ENCODE measurements at regions not wholly inside any gene's neighbourhood (a gene's known extent, or its start where the extent isn't known, plus 50 kb on each side); places are given as distances from the start of the nearest gene placed in this dataset.

DNA sequence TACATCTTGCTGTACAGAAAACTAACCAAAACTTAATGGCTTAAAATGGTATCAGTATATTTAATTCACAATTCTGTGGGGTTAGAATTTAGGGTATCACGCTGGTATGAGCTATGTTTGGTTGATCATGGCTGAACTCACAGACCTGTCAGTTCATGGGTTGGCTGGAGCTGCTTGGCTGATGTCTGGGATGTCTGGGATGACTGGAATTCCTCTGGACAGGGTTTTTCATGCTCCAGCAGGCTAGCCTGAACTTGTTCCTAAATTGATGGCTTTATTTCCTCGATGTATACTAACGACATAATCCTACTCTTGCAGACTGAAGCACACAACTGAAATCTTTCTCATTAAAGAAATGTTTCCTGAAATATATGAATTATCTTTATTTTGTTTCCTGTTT is 338.9 kb upstream of the GBE1 start:
- Histone ChIP-seq H3K36me3 (ENCODE audit: insufficient read depth, low read depth, low read length) (no peaks in the 10 kb centered on the region), H3K9me3 (ENCODE audit: insufficient read depth, low read depth, low read length) (no peaks in the 10 kb centered on the region), H3K4me3 (ENCODE audit: low read length) (no peak overlapping the region), H3K27me3 (ENCODE audit: insufficient read depth, low read length) (no peaks in the 10 kb centered on the region), H3K27ac (ENCODE audit: low read length) (no peak overlapping the region), H3K4me1 (ENCODE audit: insufficient read depth, low read length) (no peaks in the 10 kb centered on the region; the same call in 1 of the 2 replicates), H3K9ac (ENCODE audit: low read depth, low read length) (no peak overlapping the region)

DNA sequence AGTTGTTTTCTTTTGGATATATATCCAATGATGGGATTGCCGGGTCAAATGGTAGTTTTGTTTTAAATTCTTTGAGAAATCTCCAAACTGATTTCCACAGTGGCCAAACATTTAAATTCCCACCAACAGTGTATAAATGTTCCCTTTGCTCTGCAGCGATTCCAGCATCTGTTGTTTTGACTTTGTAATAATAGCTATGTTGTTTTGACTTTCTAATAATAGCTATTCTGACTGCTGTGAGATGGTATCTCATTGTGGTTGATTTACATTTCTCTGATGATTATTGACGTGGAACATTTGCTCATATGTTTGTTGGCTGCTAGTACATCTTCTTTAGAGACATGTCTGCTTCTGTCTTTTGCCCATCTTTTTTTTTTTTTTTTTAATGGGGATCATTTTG is 332.2 kb upstream of the GBE1 start:
- H3K36me3 ChIP-seq (ENCODE audit: insufficient read depth, low read depth, low read length): no peaks in the 10 kb centered on the region
- no peak overlapping the region for H3K4me3 ChIP-seq (ENCODE audit: low read length)
- no peak overlapping the region for H3K27ac ChIP-seq (ENCODE audit: low read length)
- H3K9ac ChIP-seq (ENCODE audit: low read depth, low read length): no peak overlapping the region
- H3K9me3 ChIP-seq (ENCODE audit: insufficient read depth, low read depth, low read length): no peaks in the 10 kb centered on the region
- no peaks in the 10 kb centered on the region for H3K4me1 ChIP-seq (ENCODE audit: insufficient read depth, low read length)
- H3K27me3 ChIP-seq (ENCODE audit: insufficient read depth, low read length): no peaks in the 10 kb centered on the region

DNA sequence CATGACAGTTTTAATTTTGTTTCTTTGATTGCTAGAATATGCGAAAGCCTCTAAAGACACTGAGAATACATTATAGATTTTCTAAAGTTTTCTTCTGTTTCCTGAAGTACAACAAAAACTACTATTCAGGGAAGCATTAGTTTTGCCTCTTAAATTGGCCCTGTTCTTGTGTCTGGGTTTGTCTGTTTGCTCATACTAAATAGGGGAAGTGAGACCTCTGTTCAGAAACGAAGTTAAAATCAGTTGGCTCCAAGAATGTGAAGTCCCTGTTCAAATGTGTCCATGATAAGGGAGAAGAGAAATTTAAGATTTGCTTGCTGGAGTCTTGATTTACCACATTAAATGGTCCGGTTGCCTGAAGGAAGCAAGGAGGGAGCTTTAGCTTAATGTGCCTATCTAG is 327.3 kb upstream of the GBE1 start:
- peaks cover 27% of the 10 kb centered on the region for H3K4me1 ChIP-seq (ENCODE audit: insufficient read depth, low read length)
- H3K9me3 ChIP-seq (ENCODE audit: insufficient read depth, low read depth, low read length): no peaks in the 10 kb centered on the region
- no peak overlapping the region for H3K27ac ChIP-seq (ENCODE audit: low read length)
- H3K4me3 ChIP-seq (ENCODE audit: low read length): no peak overlapping the region
- H3K27me3 ChIP-seq (ENCODE audit: insufficient read depth, low read length): no peaks in the 10 kb centered on the region
- H3K9ac ChIP-seq (ENCODE audit: low read depth, low read length): no peak overlapping the region
- no peaks in the 10 kb centered on the region for H3K36me3 ChIP-seq (ENCODE audit: insufficient read depth, low read depth, low read length)

DNA sequence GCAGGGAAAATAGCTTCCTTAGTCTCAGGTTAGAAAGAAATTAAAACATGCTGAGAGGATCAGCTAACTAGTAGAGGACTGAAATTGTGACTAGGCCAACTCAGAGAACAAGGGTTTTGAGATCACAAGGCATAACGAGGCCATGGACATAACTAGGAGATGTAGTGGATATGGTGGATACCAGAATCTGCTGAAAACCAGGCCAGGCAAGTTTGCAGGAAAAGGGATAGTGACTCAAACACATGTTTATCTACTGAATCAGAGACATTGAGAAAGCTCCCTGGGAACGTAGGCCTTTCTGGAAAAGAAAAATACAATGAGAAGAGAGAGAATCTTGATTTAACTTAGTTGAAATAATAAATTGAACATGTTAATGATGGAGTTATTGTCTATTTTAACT is 326.5 kb upstream of the GBE1 start:
- H3K4me3 ChIP-seq (ENCODE audit: low read length): no peak overlapping the region
- no peak overlapping the region for H3K27ac ChIP-seq (ENCODE audit: low read length)
- peaks cover 27% of the 10 kb centered on the region for H3K4me1 ChIP-seq (ENCODE audit: insufficient read depth, low read length)
- H3K9ac ChIP-seq (ENCODE audit: low read depth, low read length): no peak overlapping the region
- no peaks in the 10 kb centered on the region for H3K27me3 ChIP-seq (ENCODE audit: insufficient read depth, low read length)
- no peaks in the 10 kb centered on the region for H3K9me3 ChIP-seq (ENCODE audit: insufficient read depth, low read depth, low read length)
- H3K36me3 ChIP-seq (ENCODE audit: insufficient read depth, low read depth, low read length): no peaks in the 10 kb centered on the region

DNA sequence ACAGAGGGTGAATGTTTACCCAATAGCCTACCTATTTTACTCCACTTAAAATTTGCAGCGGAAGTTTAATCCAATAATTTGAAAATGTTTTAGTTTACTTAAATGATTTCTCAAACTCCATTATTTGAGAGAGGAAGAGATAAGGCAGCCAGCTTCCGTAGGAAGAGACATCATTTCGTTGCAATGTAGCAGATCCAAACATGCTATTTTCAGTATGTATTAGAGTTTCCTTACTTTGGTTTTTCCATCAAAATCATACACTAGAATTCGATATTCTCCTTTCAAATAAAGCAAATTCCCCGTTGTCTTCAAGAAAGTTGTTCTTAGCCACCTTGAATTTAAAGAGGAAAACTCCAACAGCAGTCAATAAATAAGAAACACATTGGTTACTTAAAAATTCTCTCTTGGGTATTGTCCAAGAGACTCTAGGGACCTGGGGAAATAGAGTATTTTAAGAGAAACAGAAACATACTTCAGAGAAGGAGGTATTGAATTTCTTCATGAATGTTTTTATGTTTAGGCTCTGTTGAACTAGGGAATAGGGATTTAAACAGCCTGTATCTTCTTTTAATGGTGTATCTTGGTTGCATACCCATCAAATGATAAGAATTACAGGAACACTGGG is 324.5 kb upstream of the GBE1 start:
- H3K9ac ChIP-seq (ENCODE audit: low read depth, low read length): no peak overlapping the region
- H3K27ac ChIP-seq (ENCODE audit: low read length): no peak overlapping the region

DNA sequence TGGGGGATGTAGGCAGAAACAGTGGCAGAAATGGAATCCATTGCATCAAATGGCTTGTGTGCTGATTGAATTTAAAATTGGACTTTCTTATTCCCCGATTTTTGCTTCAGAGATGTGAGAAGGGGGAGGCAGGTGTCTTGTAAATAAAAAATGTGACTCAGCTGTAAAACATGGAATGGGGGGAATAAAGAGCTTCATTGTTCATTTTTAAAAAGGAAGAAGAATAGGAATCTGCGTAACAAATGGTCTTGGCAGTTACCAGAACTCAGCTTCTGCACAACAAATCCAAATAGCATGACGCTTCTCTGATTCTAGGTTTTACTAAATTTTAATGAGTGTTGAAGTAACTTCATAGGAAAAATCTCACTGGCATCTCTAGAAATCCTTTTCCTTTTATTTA is 323.9 kb upstream of the GBE1 start:
- Histone ChIP-seq H3K27ac (ENCODE audit: low read length) (no peak overlapping the region), H3K36me3 (ENCODE audit: insufficient read depth, low read depth, low read length) (no peaks in the 10 kb centered on the region), H3K27me3 (ENCODE audit: insufficient read depth, low read length) (no peaks in the 10 kb centered on the region), H3K9me3 (ENCODE audit: insufficient read depth, low read depth, low read length) (no peaks in the 10 kb centered on the region), H3K4me3 (ENCODE audit: low read length) (peak overlapping the region; percentile 37), H3K4me1 (ENCODE audit: insufficient read depth, low read length) (peaks cover 34% of the 10 kb centered on the region), H3K9ac (ENCODE audit: low read depth, low read length) (peak overlapping the region; percentile 16; the same call in 1 of the 2 replicates)

More for the DNA sequence above, 324.5 kb upstream of the GBE1 start:
- no peak overlapping the region for H3K4me3 ChIP-seq (ENCODE audit: low read length)
- H3K4me1 ChIP-seq (ENCODE audit: insufficient read depth, low read length): peaks cover 28% of the 10 kb centered on the region
- H3K36me3 ChIP-seq (ENCODE audit: insufficient read depth, low read depth, low read length): no peaks in the 10 kb centered on the region
- H3K9me3 ChIP-seq (ENCODE audit: insufficient read depth, low read depth, low read length): no peaks in the 10 kb centered on the region
- no peaks in the 10 kb centered on the region for H3K27me3 ChIP-seq (ENCODE audit: insufficient read depth, low read length)

DNA sequence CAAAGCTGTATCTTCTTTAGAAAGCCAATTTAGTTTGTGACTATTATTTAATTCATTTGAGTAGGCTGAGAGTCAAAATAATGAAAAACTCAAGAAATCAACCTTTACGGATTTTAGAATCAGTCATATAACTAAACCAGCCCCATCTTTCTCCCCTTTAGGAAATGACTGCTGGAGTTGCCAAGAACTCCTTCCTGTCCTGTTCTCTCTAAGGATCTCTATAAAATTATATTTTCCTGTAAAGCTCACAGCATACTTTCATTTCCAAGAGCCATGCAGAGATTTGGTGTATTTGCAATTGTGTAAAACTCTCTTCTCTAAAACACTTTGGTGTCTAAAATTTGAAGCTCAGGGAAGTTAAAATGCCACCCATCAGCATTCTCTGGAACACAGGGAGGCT is 323.4 kb upstream of the GBE1 start:
- no peak overlapping the region for H3K27ac ChIP-seq (ENCODE audit: low read length)
- H3K27me3 ChIP-seq (ENCODE audit: insufficient read depth, low read length): no peaks in the 10 kb centered on the region
- H3K4me3 ChIP-seq (ENCODE audit: low read length): peak overlapping the region; percentile 37
- no peaks in the 10 kb centered on the region for H3K36me3 ChIP-seq (ENCODE audit: insufficient read depth, low read depth, low read length)
- H3K9ac ChIP-seq (ENCODE audit: low read depth, low read length): peak overlapping the region; percentile 16; the same call in 1 of the 2 replicates
- peaks cover 34% of the 10 kb centered on the region for H3K4me1 ChIP-seq (ENCODE audit: insufficient read depth, low read length)
- H3K9me3 ChIP-seq (ENCODE audit: insufficient read depth, low read depth, low read length): no peaks in the 10 kb centered on the region

DNA sequence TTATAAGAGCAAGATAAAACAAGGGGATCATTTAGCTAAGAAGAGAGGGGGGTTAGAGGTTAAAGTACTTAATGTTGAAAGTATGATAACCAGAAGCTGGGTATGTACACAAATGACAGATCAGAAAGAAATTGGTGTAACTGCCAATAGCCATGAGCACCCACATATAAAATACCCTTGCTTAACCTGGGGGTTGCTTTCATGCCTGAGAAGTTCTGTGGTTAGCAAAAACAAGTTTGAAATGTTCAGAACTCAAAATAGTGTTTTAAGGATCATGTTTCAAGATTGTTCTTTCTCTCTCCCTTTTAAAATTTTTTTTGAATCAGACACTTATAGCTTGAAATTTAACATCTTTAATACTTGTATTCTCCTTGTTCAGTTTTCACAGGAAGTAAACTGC is 321.4 kb upstream of the GBE1 start:
- H3K36me3 ChIP-seq (ENCODE audit: insufficient read depth, low read depth, low read length): no peaks in the 10 kb centered on the region
- H3K4me1 ChIP-seq (ENCODE audit: insufficient read depth, low read length): peaks cover 32% of the 10 kb centered on the region
- H3K9me3 ChIP-seq (ENCODE audit: insufficient read depth, low read depth, low read length): no peaks in the 10 kb centered on the region

DNA sequence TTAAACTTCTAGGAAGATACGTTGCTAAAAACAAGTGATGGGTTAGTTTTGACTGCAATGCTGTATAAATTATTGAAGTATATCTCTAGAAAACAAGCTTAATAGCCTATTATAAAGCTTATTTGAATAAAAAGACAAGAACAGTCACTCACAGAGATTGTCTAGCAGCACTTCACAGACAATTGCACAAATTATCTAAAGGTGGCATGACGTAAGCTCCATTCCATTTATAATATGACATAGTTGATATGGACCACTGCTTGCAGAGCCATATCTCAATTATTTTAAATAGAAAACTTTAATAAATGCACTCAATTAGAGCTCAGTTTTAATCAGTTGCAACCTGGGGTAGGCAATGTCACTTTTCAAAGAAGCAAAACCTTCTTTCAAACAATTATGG is 319.9 kb upstream of the GBE1 start:
- H3K4me3 ChIP-seq (ENCODE audit: low read length): no peak overlapping the region
- H3K27me3 ChIP-seq (ENCODE audit: insufficient read depth, low read length): no peaks in the 10 kb centered on the region
- H3K9me3 ChIP-seq (ENCODE audit: insufficient read depth, low read depth, low read length): no peaks in the 10 kb centered on the region
- peaks cover 29% of the 10 kb centered on the region for H3K4me1 ChIP-seq (ENCODE audit: insufficient read depth, low read length)
- H3K36me3 ChIP-seq (ENCODE audit: insufficient read depth, low read depth, low read length): no peaks in the 10 kb centered on the region
- H3K9ac ChIP-seq (ENCODE audit: low read depth, low read length): no peak overlapping the region
- H3K27ac ChIP-seq (ENCODE audit: low read length): no peak overlapping the region

More for the DNA sequence above, 321.4 kb upstream of the GBE1 start:
- Histone ChIP-seq H3K27me3 (ENCODE audit: insufficient read depth, low read length) (no peaks in the 10 kb centered on the region), H3K9ac (ENCODE audit: low read depth, low read length) (no peak overlapping the region), H3K27ac (ENCODE audit: low read length) (no peak overlapping the region), H3K4me3 (ENCODE audit: low read length) (no peak overlapping the region)

DNA sequence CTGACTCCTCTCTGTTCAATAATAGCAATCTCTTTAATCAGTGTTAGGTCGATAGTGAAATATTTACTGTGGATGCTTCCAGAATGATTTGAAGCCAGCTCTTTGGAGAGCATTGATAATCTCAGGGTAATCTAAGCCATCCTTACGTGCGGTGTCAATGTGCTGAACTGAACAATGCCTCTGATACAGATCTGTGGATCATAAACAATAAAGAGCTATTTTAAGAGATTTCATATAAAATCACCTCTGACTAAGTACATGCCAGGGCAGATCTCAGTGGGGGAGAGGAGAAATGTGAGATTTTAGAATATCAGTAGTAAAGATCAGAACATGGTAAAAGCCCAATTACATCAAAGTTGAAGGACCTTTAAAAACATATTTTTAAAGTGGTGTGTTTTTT is 319.3 kb upstream of the GBE1 start:
- Histone ChIP-seq H3K27ac (ENCODE audit: low read length) (no peak overlapping the region), H3K9ac (ENCODE audit: low read depth, low read length) (no peak overlapping the region), H3K4me1 (ENCODE audit: insufficient read depth, low read length) (peaks cover 23% of the 10 kb centered on the region)

DNA sequence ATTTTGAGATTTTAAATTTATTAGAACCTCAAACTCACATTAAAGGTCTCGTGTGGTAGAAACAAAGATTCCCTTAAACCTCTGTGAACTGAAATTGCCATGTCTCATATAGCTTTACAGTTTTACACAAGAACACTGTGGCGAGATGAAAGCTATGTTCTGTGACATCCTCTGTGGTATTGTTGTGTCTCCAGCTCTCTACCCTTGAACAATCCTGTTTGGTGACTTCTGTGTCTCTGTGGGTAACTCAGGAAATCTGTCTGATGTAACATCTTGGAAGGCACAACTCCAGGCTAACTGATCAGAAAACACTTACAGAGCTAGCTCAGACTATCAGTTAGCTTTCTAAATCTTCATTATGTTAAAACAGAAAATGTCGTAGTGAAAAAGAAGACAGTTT is 318.8 kb upstream of the GBE1 start:
- H3K27ac ChIP-seq (ENCODE audit: low read length): no peak overlapping the region
- H3K36me3 ChIP-seq (ENCODE audit: insufficient read depth, low read depth, low read length): no peaks in the 10 kb centered on the region
- H3K4me3 ChIP-seq (ENCODE audit: low read length): no peak overlapping the region
- no peak overlapping the region for H3K9ac ChIP-seq (ENCODE audit: low read depth, low read length)
- H3K27me3 ChIP-seq (ENCODE audit: insufficient read depth, low read length): no peaks in the 10 kb centered on the region
- no peaks in the 10 kb centered on the region for H3K9me3 ChIP-seq (ENCODE audit: insufficient read depth, low read depth, low read length)
- peaks cover 18% of the 10 kb centered on the region for H3K4me1 ChIP-seq (ENCODE audit: insufficient read depth, low read length)

More for the DNA sequence above, 319.3 kb upstream of the GBE1 start:
- Histone ChIP-seq H3K4me3 (ENCODE audit: low read length) (no peak overlapping the region), H3K27me3 (ENCODE audit: insufficient read depth, low read length) (no peaks in the 10 kb centered on the region), H3K9me3 (ENCODE audit: insufficient read depth, low read depth, low read length) (no peaks in the 10 kb centered on the region), H3K36me3 (ENCODE audit: insufficient read depth, low read depth, low read length) (no peaks in the 10 kb centered on the region)

DNA sequence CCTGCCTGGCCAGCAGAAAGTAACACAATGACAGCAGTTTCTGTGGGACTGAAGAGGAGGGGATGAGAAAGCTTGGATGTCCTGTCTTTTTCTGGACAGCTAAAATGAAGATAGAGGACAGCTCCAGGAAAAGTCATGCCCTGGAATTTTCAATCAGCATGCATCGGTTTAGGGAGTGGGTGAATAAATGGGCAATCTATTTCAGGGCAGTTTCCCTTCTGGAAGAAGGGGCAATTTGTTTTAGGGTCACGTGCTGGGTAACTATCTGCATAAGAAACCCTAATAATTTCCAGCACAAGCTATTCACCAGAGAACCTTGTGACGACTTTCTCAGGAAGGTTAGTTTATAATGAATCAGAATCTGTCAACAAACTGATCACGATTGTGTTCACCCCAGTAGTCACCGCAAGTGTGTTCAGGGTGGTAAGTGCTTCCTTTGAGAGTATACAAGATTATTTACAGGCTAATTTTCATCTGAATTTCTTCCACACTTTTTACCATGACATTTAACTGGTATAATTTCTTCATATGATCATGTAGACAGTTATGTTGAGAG is 318.0 kb upstream of the GBE1 start:
- Histone ChIP-seq H3K27ac (ENCODE audit: low read length) (no peak overlapping the region), H3K9me3 (ENCODE audit: insufficient read depth, low read depth, low read length) (no peaks in the 10 kb centered on the region), H3K4me3 (ENCODE audit: low read length) (no peak overlapping the region), H3K9ac (ENCODE audit: low read depth, low read length) (no peak overlapping the region), H3K36me3 (ENCODE audit: insufficient read depth, low read depth, low read length) (no peaks in the 10 kb centered on the region), H3K4me1 (ENCODE audit: insufficient read depth, low read length) (peaks cover 10% of the 10 kb centered on the region), H3K27me3 (ENCODE audit: insufficient read depth, low read length) (no peaks in the 10 kb centered on the region)
